ENCODE measurements at regions not wholly inside any gene's neighbourhood (a gene's known extent, or its start where the extent isn't known, plus 50 kb on each side); places are given as distances from the start of the nearest gene placed in this dataset.

GRCh38 chr5:16391858-16392649 is 73.5 kb downstream of the ZNF622 start (continued):
- TF ChIP-seq KAT7 (CRISPR knock-in tag; IDR thresholded peaks at IDR 0.05; ENCODE audit: borderline replicate concordance) (no peak), ZNF138 (CRISPR knock-in tag; conservative IDR thresholded peaks at IDR 0.05) (no peak), NR3C1 (CRISPR knock-in tag; conservative IDR thresholded peaks at IDR 0.05; ENCODE audit: low read depth) (no peak)

- CTCF ChIA-PET: no interaction called here
- Mint-ChIP-seq H3K4me1 (peaks cover 25% of the 10 kb centered on the region), H3K27ac (no peak overlapping the region)
Measured at GRCh38 chr5:16390825-16391224, 74.8 kb downstream of the ZNF622 start.

More at GRCh38 chr5:16390825-16391224, 74.8 kb downstream of the ZNF622 start:
- POLR2A ChIA-PET: no interaction called here
- DNase-seq (ENCODE audit: low spot score): no peak
- no peaks in the 10 kb centered on the region for H3K36me3 Mint-ChIP-seq
- no peak overlapping the region for H3K4me3 Mint-ChIP-seq
- no peak for ATAC-seq
- no peak for TF ChIP-seq ZNF532 (CRISPR knock-in tag; IDR thresholded peaks at IDR 0.05; ENCODE audit: borderline replicate concordance)
- TF ChIP-seq ZNF138 (CRISPR knock-in tag; conservative IDR thresholded peaks at IDR 0.05): no peak
- no peak for TF ChIP-seq ZNF281 (CRISPR knock-in tag; IDR thresholded peaks at IDR 0.05)
- no peak for TF ChIP-seq ZNF512 (CRISPR knock-in tag; IDR thresholded peaks at IDR 0.05; ENCODE audit: borderline replicate concordance)
- TF ChIP-seq ZNF416 (CRISPR knock-in tag; IDR thresholded peaks at IDR 0.05): no peak
- no peak for TF ChIP-seq STAT6 (CRISPR knock-in tag; conservative IDR thresholded peaks at IDR 0.05; ENCODE audit: low read depth)
- TF ChIP-seq PRRX2 (CRISPR knock-in tag; IDR thresholded peaks at IDR 0.05): no peak
- H3K9me3 Mint-ChIP-seq: no peaks in the 10 kb centered on the region
- no peaks in the 10 kb centered on the region for H3K27me3 Mint-ChIP-seq (ENCODE audit: low read depth)

Data from WTC11 (cell line).